ENCODE measurements at regions not wholly inside any gene's neighbourhood (a gene's known extent, or its start where the extent isn't known, plus 50 kb on each side); places are given as distances from the start of the nearest gene placed in this dataset.

DNA sequence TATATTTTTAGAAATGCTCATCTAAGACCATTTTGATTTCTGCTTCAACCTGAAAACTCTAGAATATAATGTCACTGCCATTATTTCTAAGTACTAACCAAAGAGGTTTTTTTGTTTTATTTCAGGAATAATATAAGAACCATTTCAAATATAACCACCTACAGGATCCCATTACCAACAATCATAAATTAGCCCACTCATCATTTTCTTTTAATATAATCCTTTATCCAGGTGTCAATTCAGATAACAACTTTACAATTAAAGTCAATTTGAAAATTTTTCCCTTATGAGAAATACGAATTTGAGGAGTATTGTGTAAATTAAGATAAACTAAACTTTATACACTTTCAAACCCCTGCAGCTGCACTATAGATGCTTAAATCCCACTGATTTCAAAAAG, 1043.0 kb upstream of the CNTN5 start:
- DNase-seq (ENCODE audit: low spot score), result no peak
- H3K9me3 Mint-ChIP-seq, result peaks cover 3% of the 10 kb centered on the region; the same call in 2 of the 3 replicates
- Histone ChIP-seq H3K9me2 (ENCODE audit: insufficient read depth) (peaks cover 19% of the 10 kb centered on the region), H2AFZ (no peak overlapping the region), H3K4me2 (no peak overlapping the region), H3K4me3 (no peak overlapping the region), H3K79me2 (replicated peaks; ENCODE audit: insufficient read depth) (no peaks in the 10 kb centered on the region), H4K20me1 (replicated peaks; ENCODE audit: insufficient read depth) (no peaks in the 10 kb centered on the region), H3K36me3 (ENCODE audit: insufficient read depth) (no peaks in the 10 kb centered on the region), H3K27me3 (ENCODE audit: insufficient read depth) (no peaks in the 10 kb centered on the region), H3K4me1 (ENCODE audit: insufficient read depth) (peaks cover 12% of the 10 kb centered on the region), H3K27ac (ENCODE audit: low read depth) (no peak overlapping the region), H3F3A (replicated peaks; ENCODE audit: low read depth) (no peaks in the 10 kb centered on the region)
- H3K36me3 Mint-ChIP-seq (ENCODE audit: low read depth), result peaks cover 7% of the 10 kb centered on the region; the same call in 2 of the 3 replicates
- TF ChIP-seq CREB1 (CRISPR knock-in tag; IDR thresholded peaks at IDR 0.05; ENCODE audit: low read depth) (no peak), STAT1 (IDR thresholded peaks at IDR 0.05; ENCODE audit: unreplicated experiment) (no peak), EZH2 (IDR thresholded peaks at IDR 0.05; ENCODE audit: low read depth, unreplicated experiment) (no peak), ZNF114 (CRISPR knock-in tag; IDR thresholded peaks at IDR 0.05) (no peak), ZNF462 (CRISPR knock-in tag; IDR thresholded peaks at IDR 0.05) (no peak)
- TF ChIP-seq, protein P1, sequence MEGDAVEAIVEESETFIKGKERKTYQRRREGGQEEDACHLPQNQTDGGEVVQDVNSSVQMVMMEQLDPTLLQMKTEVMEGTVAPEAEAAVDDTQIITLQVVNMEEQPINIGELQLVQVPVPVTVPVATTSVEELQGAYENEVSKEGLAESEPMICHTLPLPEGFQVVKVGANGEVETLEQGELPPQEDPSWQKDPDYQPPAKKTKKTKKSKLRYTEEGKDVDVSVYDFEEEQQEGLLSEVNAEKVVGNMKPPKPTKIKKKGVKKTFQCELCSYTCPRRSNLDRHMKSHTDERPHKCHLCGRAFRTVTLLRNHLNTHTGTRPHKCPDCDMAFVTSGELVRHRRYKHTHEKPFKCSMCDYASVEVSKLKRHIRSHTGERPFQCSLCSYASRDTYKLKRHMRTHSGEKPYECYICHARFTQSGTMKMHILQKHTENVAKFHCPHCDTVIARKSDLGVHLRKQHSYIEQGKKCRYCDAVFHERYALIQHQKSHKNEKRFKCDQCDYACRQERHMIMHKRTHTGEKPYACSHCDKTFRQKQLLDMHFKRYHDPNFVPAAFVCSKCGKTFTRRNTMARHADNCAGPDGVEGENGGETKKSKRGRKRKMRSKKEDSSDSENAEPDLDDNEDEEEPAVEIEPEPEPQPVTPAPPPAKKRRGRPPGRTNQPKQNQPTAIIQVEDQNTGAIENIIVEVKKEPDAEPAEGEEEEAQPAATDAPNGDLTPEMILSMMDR (conservative IDR thresholded peaks at IDR 0.05; ENCODE audit: low read depth in 2 of 2), result no peak
- H3K27ac Mint-ChIP-seq, result no peak overlapping the region
- H3K27me3 Mint-ChIP-seq (ENCODE audit: insufficient read depth, low read depth, poor library complexity), result peaks cover 2% of the 10 kb centered on the region
- ATAC-seq, result no peak
- H3K4me3 Mint-ChIP-seq, result no peak overlapping the region
- H3K4me1 Mint-ChIP-seq, result peaks cover 12% of the 10 kb centered on the region

Data from GM23338 (cell line).